ENCODE measurements at regions not wholly inside any gene's neighbourhood (a gene's known extent, or its start where the extent isn't known, plus 50 kb on each side); places are given as distances from the start of the nearest gene placed in this dataset.

GRCh38 chr2:194253528-194254259 lies 1403.3 kb upstream of the SLC39A10 start:
- no peaks in the 10 kb centered on the region for H3K4me1 ChIP-seq (ENCODE audit: control insufficient read depth in 1 of 2, insufficient read depth in 2 of 2, low read length in 2 of 2)
- no peak overlapping the region for H3K4me2 ChIP-seq (ENCODE audit: low read length)
- H2AFZ ChIP-seq (ENCODE audit: low read depth, low read length, poor library complexity, severe bottlenecking) = no peak overlapping the region
- H3K79me2 ChIP-seq (ENCODE audit: insufficient read depth, low read length) = no peaks in the 10 kb centered on the region
- ATAC-seq (no peak), DNase-seq (ENCODE audit: low read depth, low spot score) (no peak)
- ChIA-PET RAD21 (ENCODE audit: low non-redundant PET in 1 of 2, low total read pairs in 2 of 2, uncharacterized antibody in 2 of 2, unreplicated experiment in 2 of 2) (no interaction called here), POLR2A (no interaction called here), CTCF (no interaction called here)
- no peaks in the 10 kb centered on the region for H3K36me3 ChIP-seq (ENCODE audit: control insufficient read depth in 1 of 2, insufficient read depth in 2 of 2, low read length in 2 of 2)
- no TSS peak for BruUV-seq (replicated peaks)
- H4K20me1 ChIP-seq (ENCODE audit: insufficient read depth) = no peaks in the 10 kb centered on the region
- no peaks in the 10 kb centered on the region for H3K9me3 ChIP-seq (ENCODE audit: control insufficient read depth in 1 of 2, insufficient read depth in 1 of 2, low read depth in 1 of 2, low read length in 2 of 2)
- TF ChIP-seq ZBTB33 (IDR thresholded peaks at IDR 0.05; ENCODE audit: extremely low read depth, insufficient replicate concordance, low read length) (no peak), ELF1 (IDR thresholded peaks at IDR 0.05; ENCODE audit: borderline replicate concordance, low read depth) (no peak), CTCF (IDR thresholded peaks at IDR 0.05 in 2 of 3, conservative IDR thresholded peaks at IDR 0.05 in 1 of 3; ENCODE audit: borderline replicate concordance in 1 of 3, insufficient read depth in 1 of 3, low read depth in 2 of 3, low read length in 2 of 3) (no peak), POLR2AphosphoS5 (IDR thresholded peaks at IDR 0.05; ENCODE audit: low read depth, low read length) (no peak), EZH2phosphoT487 (IDR thresholded peaks at IDR 0.05; ENCODE audit: borderline replicate concordance) (no peak), YY1 (IDR thresholded peaks at IDR 0.05; ENCODE audit: extremely low read depth, insufficient replicate concordance, low read depth, low read length) (no peak), JUND (IDR thresholded peaks at IDR 0.05) (no peak), FOSL1 (IDR thresholded peaks at IDR 0.05; ENCODE audit: low read depth) (no peak), SP1 (IDR thresholded peaks at IDR 0.05; ENCODE audit: low read depth) (no peak), MAX (IDR thresholded peaks at IDR 0.05) (no peak), SRF (IDR thresholded peaks at IDR 0.05; ENCODE audit: low read depth) (no peak), REST (IDR thresholded peaks at IDR 0.05; ENCODE audit: low read depth) (no peak), EGR1 (IDR thresholded peaks at IDR 0.05; ENCODE audit: low read depth) (no peak), CBX3 (IDR thresholded peaks at IDR 0.05; ENCODE audit: low read depth) (no peak), ZNF274 (IDR thresholded peaks at IDR 0.05; ENCODE audit: low read depth, low read length) (no peak)
- no peak overlapping the region for H3K9ac ChIP-seq (ENCODE audit: low read length)
- no peaks in the 10 kb centered on the region for H3K9me2 ChIP-seq (ENCODE audit: insufficient read depth)
- no peak overlapping the region for H3K4me3 ChIP-seq (replicated peaks in 1 of 2; ENCODE audit: low read depth in 1 of 2, low read length in 2 of 2)
- no peak overlapping the region for H3K27ac ChIP-seq (ENCODE audit: low read depth, low read length)
- intact Hi-C loops (cut with micrococcal nuclease) = no loop called here
- no peaks in the 10 kb centered on the region for H3K27me3 ChIP-seq (ENCODE audit: insufficient read depth, low read length)

Measured in HCT116 (cell line).